GM18951 (cell line): ENCODE measurements at regions not wholly inside any gene's neighbourhood (a gene's known extent, or its start where the extent isn't known, plus 50 kb on each side); places are given as distances from the start of the nearest gene placed in this dataset.

ENCODE experiments used
- POLR2A ChIP-seq: IDR thresholded peaks from 4 replicates; pipeline ENCODE4 v1.6.1; 2011; ENCODE audit warnings: mild to moderate bottlenecking; ENCODE audit not compliant: insufficient read length, insufficient read depth; ENCODE audit errors: extremely low read depth
- in situ Hi-C: fragments of 300-500 bp; cut with MboI; formaldehyde crosslinking; loops from one replicate; pipeline ENCODE4 v1.12.0; 2022; ENCODE audit warnings: low sequenced_read_pairs, mixed read lengths, inconsistent platforms; ENCODE audit not compliant: unreplicated experiment

DNA sequence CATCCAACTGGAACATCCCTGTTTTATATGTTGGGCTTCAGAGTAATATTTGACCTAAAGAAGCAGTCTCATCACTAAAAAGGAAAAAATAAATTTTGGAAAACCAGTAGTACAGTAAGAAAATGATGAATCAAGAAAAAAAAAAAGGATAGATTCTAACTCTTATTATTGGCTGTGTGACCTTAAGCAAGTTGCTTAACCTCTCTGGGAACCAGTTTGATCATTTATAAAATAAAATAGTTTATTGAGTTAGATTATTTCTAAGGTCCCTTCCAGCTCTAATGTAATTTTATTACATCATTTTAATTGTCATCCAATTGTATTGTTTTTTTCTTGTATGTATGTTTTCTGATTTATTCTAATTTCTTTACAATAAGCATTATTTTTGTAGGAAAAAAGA is 127.0 kb downstream of the PRELID2 start:
- in situ Hi-C loops, result no loop called here
- no peak for TF ChIP-seq POLR2A

DNA sequence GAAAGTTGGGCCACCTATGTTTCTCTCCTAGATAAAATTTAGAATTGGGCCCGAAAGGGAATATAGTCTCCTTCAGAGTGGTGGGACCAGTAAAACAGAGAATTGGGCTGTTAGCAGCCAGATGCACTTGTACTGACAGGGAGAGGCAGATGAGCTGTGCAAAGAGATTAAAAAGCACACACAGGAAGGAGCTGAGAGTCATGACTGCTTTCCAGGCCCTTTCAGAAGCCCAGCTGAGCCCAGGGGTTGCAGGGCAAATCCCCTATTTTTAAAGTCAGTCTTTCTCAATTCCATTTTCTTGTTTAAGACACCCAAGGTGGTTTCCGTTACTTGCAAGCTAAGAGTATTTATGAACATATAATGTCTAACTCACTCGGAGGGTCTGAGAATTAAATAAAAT is 130.4 kb downstream of the PRELID2 start:
- in situ Hi-C loops, result no loop called here
- no peak for TF ChIP-seq POLR2A

DNA sequence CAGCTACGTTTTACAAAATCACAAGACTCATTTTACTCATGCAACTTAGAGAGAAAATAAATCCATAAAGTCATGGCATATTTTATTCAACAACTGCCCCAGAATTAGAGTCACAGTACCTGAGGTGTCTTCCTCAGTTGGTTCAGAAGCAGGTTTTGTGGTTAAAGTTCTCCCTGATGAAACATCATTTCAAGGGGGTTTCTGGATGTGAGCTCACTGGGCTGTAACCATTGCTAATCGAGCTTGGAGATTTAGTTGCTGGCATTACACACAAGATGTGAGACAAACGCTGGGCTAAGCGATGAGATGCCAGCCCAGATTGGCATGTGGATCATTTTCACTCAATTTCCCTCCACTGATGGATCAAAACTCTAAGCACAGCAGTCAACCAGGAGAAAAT is 131.3 kb downstream of the PRELID2 start:
- in situ Hi-C loops, result no loop called here
- TF ChIP-seq POLR2A, result no peak

DNA sequence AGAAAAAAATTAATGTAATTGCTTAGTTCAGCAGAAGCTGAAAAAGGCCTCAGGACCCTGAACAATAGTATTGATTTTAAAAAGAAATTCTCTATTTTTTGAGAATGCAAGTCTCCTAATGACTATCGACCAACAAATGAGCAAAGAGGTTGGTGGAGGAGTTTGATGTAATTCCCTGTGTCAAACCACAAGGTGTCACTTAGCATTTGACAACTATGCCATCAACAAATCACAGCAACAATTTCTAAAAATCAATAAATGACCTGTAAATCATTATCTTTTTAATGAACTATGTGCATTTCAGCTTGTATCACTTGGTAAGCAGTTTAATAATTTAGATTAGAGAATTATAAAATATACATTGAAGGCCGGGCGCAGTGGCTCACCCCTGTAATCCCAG is 133.7 kb downstream of the PRELID2 start:
- in situ Hi-C loops, result no loop called here
- TF ChIP-seq POLR2A, result no peak

DNA sequence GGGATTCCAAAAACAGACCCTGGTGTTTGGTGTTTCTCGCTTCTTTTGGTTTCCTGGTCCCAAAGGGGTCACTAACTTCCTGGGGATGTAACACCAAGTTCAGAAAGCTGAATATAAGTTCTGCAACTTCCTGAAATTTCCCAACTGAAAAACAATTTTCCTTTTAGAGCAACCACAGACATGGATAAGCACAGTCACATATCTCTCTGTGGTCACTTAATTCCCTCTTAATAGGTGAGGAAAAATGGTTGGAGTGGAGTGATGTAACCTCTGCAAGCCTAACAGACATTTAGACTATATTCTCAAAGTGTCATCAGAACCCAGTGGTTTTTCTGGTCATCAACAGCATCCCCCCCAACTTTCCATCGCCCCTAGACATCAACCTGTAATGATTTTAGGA is 135.3 kb downstream of the PRELID2 start:
- no peak for TF ChIP-seq POLR2A
- in situ Hi-C loops, result loop anchor here (10.0 kb wide), 1 partner anchor 425 kb away; no protein-coding TSS in a partner anchor

DNA sequence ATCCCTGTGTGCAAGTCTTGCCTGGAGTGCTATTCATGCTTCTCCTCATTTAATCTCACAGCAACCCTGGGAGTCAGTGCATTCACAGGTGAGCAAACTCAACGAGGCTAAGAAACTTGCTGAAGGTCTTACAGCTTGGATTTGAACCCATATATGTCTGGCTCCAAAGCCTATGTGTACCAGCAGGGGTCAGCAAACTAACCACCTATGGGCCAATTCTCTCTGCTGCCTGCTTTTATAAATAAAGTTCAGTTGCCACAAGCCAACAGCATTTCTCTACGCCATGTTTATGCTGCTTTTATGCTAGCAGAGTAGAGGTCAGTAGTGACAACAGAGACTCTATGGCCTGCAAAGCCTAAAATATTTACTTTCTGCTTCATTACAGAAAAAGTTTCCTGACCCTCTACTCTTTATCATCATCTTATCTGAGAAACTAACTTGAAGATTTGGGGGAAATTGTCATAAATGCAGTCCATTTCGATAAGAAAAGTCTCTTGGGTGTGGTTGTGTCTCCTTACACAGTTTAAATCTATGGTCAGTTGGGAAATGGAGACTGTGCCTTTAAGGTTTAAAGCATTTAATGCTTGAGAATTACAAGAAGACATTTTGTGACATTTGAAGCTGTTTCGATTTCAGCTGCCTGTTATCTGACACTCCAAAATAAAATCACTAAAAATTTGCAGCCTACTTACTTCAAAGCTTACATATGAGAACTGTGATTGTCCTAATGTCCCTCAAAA is 137.7 kb downstream of the PRELID2 start:
- TF ChIP-seq POLR2A, result no peak
- in situ Hi-C loops, result loop anchor here (10.0 kb wide), 1 partner anchor 427 kb away; no protein-coding TSS in a partner anchor

DNA sequence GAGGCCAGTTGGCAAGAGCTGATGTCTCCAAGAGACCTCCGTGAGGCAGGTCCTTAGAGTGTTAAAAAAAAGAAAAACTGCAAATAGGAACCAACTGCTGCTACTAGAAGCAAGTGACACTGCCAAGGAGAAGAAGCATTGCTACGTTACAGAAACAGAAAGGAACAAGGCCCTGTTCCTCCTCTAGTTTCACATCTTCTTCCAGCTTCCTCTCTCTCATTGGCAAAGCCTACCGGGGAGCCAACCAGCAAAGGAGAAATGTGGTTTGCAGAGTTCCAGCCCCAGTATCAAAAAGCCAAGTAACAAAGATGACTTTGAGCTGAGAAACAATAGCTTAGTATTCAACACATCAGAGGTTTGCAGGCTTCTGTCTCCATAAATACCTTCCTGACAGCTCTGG is 145.9 kb downstream of the PRELID2 start:
- in situ Hi-C loops, result loop anchor here (10.0 kb wide), 1 partner anchor 366 kb away; no protein-coding TSS in a partner anchor
- TF ChIP-seq POLR2A, result no peak

DNA sequence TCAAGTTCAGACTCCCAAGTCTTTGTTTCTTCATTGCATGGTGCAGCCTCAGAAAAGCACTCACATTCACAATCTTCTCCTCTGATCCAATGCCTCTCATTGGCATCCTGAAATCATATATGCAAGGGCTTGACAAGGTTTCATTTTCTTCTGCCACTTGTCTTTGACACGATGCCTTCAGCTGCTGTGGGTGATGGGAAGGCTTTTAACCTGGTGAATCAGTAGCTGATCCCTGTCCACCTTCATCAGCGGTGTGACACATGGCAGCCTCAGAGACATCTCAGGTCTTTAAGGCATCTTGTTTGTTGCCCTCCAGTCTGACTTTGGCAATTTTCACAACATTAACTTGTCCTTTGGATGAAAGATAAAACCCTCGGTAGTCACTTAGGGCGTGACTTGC is 147.2 kb downstream of the PRELID2 start:
- no peak for TF ChIP-seq POLR2A
- in situ Hi-C loops, result loop anchor here (10.0 kb wide), 1 partner anchor 367 kb away; no protein-coding TSS in a partner anchor

DNA sequence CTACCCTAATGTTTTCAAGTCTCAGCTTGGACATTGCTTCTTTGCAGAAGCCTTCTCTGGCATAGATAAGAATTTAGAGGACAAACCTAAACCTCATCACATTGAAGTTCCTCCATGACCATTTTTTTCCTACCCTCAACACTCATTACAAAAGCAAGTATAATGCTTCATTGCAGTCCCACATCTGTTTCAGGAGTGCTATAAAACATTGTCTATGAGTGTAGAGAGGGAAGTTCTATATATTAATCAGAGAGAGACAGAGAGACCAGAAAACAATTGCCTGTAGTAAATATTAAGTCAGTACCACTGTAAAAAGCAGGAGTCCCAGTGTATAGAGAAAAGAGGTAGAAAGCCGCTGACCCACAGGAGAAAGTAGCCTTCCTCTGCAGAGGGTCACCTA is 149.7 kb downstream of the PRELID2 start:
- no peak for TF ChIP-seq POLR2A
- in situ Hi-C loops, result loop anchor here (10.0 kb wide), 1 partner anchor 369 kb away; no protein-coding TSS in a partner anchor

DNA sequence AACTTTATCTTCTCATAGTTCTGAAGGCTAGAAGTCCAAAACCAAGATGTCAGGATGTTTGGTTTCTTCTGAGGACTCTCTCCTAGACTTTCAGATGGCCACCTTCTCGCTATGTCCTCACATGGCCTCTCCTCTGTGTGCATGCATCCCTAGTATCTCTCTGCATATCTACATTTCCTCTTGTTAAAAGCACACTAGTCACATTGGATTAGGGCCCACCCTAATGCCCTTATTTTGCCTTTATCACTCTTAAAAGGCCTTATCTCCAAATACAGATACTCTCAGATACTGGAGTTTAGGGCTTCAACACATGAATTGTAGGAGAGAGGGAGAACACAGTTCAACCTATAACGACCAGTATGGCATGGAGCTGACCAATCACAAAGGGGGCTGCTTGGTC is 151.7 kb downstream of the PRELID2 start:
- in situ Hi-C loops, result loop anchor here (10.0 kb wide), 1 partner anchor 371 kb away; no protein-coding TSS in a partner anchor
- no peak for TF ChIP-seq POLR2A

DNA sequence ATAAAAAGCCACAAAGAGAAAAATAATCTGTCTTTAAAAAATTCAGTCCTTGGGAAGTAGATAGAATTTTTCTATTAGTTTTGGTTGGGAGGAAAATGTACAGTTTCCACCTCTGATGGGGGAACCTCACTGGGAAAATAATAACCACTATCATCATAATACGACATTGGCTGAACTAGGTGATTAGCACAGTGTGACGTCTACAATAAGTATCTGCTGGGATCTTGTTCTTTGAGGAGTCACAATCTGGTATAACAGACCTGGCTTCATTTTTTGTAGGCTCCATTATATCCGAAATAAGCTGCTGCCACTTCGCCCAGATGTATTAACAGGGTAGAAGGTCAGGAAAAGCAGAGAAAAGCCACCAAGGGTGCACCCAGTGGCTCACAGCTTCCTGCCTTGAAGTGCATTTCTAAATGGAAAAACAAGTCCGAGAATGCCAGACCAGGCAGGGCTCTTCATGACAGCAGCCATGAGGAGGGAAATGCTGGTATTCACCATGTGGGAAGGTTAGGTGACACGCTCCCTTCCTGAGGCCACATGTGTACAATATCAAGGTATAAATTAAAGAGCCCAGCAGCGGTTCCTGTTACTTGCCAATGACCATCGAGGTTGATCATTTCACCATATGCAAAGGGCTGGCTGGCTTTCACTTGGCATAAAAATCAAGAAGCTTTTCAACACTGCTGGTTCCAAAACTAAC is 152.8 kb downstream of the PRELID2 start:
- in situ Hi-C loops, result loop anchor here (10.0 kb wide), 1 partner anchor 372 kb away; no protein-coding TSS in a partner anchor
- no peak for TF ChIP-seq POLR2A

DNA sequence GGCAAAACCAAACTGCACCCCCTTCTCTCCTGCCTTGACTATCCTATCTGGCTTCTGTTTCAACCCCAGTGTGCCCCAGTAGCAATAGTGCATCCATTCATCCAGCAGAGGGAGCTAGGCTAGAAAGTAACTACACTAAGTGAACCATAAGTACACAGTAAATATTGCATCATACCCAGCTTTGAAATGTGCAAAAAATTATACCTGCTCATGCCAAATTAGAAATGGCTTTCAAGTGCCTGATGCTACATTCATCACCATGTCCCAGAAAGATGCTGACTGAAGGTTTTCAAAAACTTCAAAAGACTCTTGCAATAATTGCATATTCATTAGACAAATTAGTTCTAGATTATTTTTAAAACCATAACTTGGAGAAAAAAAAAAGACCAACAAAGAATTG is 153.5 kb downstream of the PRELID2 start:
- no peak for TF ChIP-seq POLR2A
- in situ Hi-C loops, result loop anchor here (10.0 kb wide), 1 partner anchor 373 kb away; no protein-coding TSS in a partner anchor

DNA sequence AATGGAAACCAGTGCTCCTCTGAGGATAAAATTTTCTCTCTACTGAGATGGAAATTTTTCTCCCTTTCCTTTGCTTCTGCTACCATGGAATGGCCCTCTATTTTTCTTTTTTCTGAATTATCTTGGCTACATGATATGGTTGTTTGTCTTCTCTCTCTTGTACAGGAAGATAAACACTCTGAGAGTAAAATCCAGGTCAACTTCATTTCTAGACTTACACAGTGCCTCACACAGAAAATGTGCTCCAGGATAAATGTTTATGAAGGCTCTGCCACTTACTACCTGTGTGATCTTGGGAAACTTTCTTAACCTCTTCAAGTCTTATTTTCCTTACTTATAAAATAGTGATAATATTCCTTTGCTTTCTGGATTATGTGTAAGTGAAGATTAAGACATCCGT is 153.9 kb downstream of the PRELID2 start:
- in situ Hi-C loops, result loop anchor here (10.0 kb wide), 1 partner anchor 374 kb away; no protein-coding TSS in a partner anchor
- no peak for TF ChIP-seq POLR2A
